Endothelial cell of umbilical vein (primary cell): ENCODE measurements at regions not wholly inside any gene's neighbourhood (a gene's known extent, or its start where the extent isn't known, plus 50 kb on each side); places are given as distances from the start of the nearest gene placed in this dataset.

Experiments
- BruUV-seq: library from RNA; stranded (reverse); fragments of 400-500 nt; replicated peaks from 2 replicates; lab custom pipeline; 2021; lab: Mats Ljungman, UMichigan
- CTCF ChIA-PET: fragments of 300-600, 350-600 bp; sonication (Branson Sonifier 250); formaldehyde crosslinking; loops from one replicate; lab custom pipeline; 2021; ENCODE audit warnings: antibody characterized with exemption, inconsistent platforms; lab: Charles Lee
- POLR2A ChIA-PET: fragments of 300-600, 350-600 bp; sonication (Branson Sonifier 250); formaldehyde crosslinking; loops from one replicate; lab custom pipeline; 2021; ENCODE audit warnings: antibody characterized with exemption, inconsistent platforms; lab: Charles Lee
- DNase-seq: peaks from one replicate; pipeline ENCODE4 v3.0.0-alpha.2; 2011; ENCODE audit warnings: low read depth, low spot score
- FAIRE-seq: peaks from 2 replicates; lab custom pipeline; 2011; peaks lifted over from hg19 to GRCh38; lab: Jason Lieb, UNC
- H2AFZ ChIP-seq: 2 replicates; pipeline ENCODE4 v1.6.0; 2012; ENCODE audit warnings: low read depth, low read length, control low read depth, inconsistent platforms
- H3K27ac ChIP-seq: 2 replicates; pipeline ENCODE4 v1.5.1; 2011; ENCODE audit warnings: low read depth, mild to moderate bottlenecking, control low read depth, low read length, moderate library complexity; ENCODE audit not compliant: insufficient read depth
- H3K27me3 ChIP-seq, 2 experiments: 2 replicates each; pipeline versions ENCODE4 v1.6.0 to v1.6.1; 2011; ENCODE audit warnings: low read length in 2 of 2, mixed read lengths in 1 of 2; ENCODE audit not compliant: control insufficient read depth in 2 of 2, insufficient read depth in 2 of 2
- H3K36me3 ChIP-seq, 2 experiments: 2 replicates in 1 of 2; 3 replicates in 1 of 2; pipeline ENCODE4 v1.5.1; 2011; ENCODE audit warnings: low read length in 2 of 2, mild to moderate bottlenecking in 1 of 2, moderate library complexity in 1 of 2; ENCODE audit not compliant: control insufficient read depth in 2 of 2, insufficient read depth in 2 of 2; ENCODE audit errors: extremely low read depth in 1 of 2
- H3K4me1 ChIP-seq: 3 replicates; pipeline ENCODE4 v1.5.1; 2011; ENCODE audit warnings: mild to moderate bottlenecking, low read length; ENCODE audit not compliant: control insufficient read depth, insufficient read depth; ENCODE audit errors: extremely low read depth
- H3K4me2 ChIP-seq: 2 replicates; pipeline ENCODE4 v1.6.1; 2011; ENCODE audit warnings: low read length, control low read depth, mixed read lengths; ENCODE audit not compliant: insufficient read depth
- H3K4me3 ChIP-seq, 3 experiments: fragments of 200-600 bp in 1 of 3; sonication (generic), shearing (Covaris generic) in 1 of 3; replicated peaks in 1 of 3; 2 replicates each; pipeline ENCODE4 v1.5.1; 2011 to 2016; ENCODE audit warnings: control low read depth in 3 of 3, low read length in 3 of 3, mild to moderate bottlenecking in 2 of 3, inconsistent platforms in 1 of 3, low read depth in 1 of 3, moderate library complexity in 1 of 3; ENCODE audit not compliant: insufficient read depth in 1 of 3
- H3K79me2 ChIP-seq: 2 replicates; pipeline ENCODE4 v1.6.0; 2012; ENCODE audit warnings: low read length, inconsistent platforms; ENCODE audit not compliant: control insufficient read depth, insufficient read depth
- H3K9ac ChIP-seq: replicated peaks from 2 replicates; pipeline ENCODE3; 2011; ENCODE audit warnings: low read length, control low read depth; ENCODE audit not compliant: insufficient read depth; ENCODE audit errors: extremely low read depth
- H3K9me1 ChIP-seq: replicated peaks from 3 replicates; pipeline ENCODE4 v1.6.0; 2011; ENCODE audit warnings: mild to moderate bottlenecking, low read length; ENCODE audit not compliant: control insufficient read depth, insufficient read depth; ENCODE audit errors: extremely low read depth
- H3K9me3 ChIP-seq: replicated peaks from 2 replicates; pipeline ENCODE4 v1.5.1; 2012; ENCODE audit warnings: low read length, inconsistent platforms; ENCODE audit not compliant: control insufficient read depth, insufficient read depth
- H4K20me1 ChIP-seq: replicated peaks from 2 replicates; pipeline ENCODE3; 2011; ENCODE audit warnings: mild to moderate bottlenecking, low read length; ENCODE audit not compliant: control insufficient read depth, insufficient read depth; ENCODE audit errors: extremely low read depth
- EZH2 ChIP-seq: IDR thresholded peaks from 2 replicates; pipeline ENCODE4 v1.6.1; 2012; ENCODE audit warnings: borderline replicate concordance, low read depth, mild to moderate bottlenecking, moderate library complexity, low read length, inconsistent platforms; ENCODE audit not compliant: severe bottlenecking
- FOS ChIP-seq: IDR thresholded peaks from 2 replicates; pipeline ENCODE4 v1.6.1; 2011; ENCODE audit warnings: mild to moderate bottlenecking, low read length, moderate library complexity, borderline replicate concordance; ENCODE audit not compliant: insufficient read depth
- GATA2 ChIP-seq: IDR thresholded peaks from 2 replicates; pipeline ENCODE4 v1.7.0; 2011; ENCODE audit warnings: low read depth, mild to moderate bottlenecking, moderate library complexity, mixed read lengths, low read length; ENCODE audit not compliant: insufficient read length, insufficient read depth
- JUN ChIP-seq: IDR thresholded peaks from 2 replicates; pipeline ENCODE4 v1.6.1; 2011; ENCODE audit warnings: borderline replicate concordance, low read depth; ENCODE audit not compliant: insufficient read length, insufficient read depth
- MYC ChIP-seq: IDR thresholded peaks from one replicate; pipeline ENCODE4 v1.6.1; 2011; ENCODE audit warnings: mild to moderate bottlenecking, low read depth, low read length
- POLR2A ChIP-seq: IDR thresholded peaks from 2 replicates; pipeline ENCODE4 v1.6.1; 2012; ENCODE audit warnings: low read depth, mild to moderate bottlenecking, control low read depth, low read length
- POLR2AphosphoS5 ChIP-seq: IDR thresholded peaks from 2 replicates; pipeline ENCODE4 v1.6.1; 2012; ENCODE audit warnings: low read depth, mild to moderate bottlenecking, control low read depth, low read length, moderate library complexity; ENCODE audit not compliant: insufficient read depth
- dilution Hi-C: fragments of 300-500 bp; cut with MboI; formaldehyde crosslinking; loops from one replicate; pipeline ENCODE4 v1.15.0; 2019; ENCODE audit warnings: low sequenced_read_pairs; ENCODE audit not compliant: extremely low pct_ligation_motif_present
- intact Hi-C: fragments of 100-400 bp; cut with micrococcal nuclease; formaldehyde crosslinking; loops from one replicate; pipeline ENCODE4 v1.10.0; 2022
- TF ChIP-seq, protein P1 (sequence below), 2 donors: IDR thresholded peaks; 1 replicate in 1 of 2; 2 replicates in 1 of 2; pipeline ENCODE4 v1.5.1; 2011; ENCODE audit warnings: low read length in 2 of 2, mild to moderate bottlenecking in 2 of 2, moderate library complexity in 2 of 2, control low read depth in 1 of 2, inconsistent platforms in 1 of 2, low read depth in 1 of 2; ENCODE audit not compliant: insufficient read depth in 1 of 2; ENCODE audit errors: extremely low read depth in 1 of 2
- TF ChIP-seq, protein P2 (sequence below): IDR thresholded peaks from 2 replicates; pipeline ENCODE4 v1.6.1; 2011; ENCODE audit not compliant: insufficient read depth, insufficient read length

DNA sequence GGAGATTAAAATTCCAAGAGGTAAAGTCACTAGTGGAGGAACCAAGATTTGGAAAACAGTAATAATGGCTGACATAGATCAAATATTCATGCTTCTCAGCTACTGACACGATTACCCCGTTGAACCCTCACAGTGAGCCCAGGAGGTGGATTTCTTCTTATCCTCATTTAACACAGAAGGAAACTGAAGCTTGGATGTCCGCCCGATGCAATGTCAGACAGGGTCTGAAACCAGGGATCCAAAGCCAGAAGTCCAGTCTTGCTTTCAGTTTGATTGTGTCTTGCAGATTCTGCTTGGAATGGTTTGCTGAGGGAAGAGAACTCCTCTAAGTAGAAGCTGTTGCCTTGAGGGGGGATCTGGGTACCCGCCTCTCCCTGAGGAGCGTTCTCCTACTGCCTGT, 404.7 kb downstream of the KCNRG start:
- H4K20me1 ChIP-seq: no peaks in the 10 kb centered on the region
- POLR2A ChIA-PET: no interaction called here
- H3K27ac ChIP-seq: no peak overlapping the region
- H3K9me1 ChIP-seq: no peaks in the 10 kb centered on the region
- H2AFZ ChIP-seq: no peak overlapping the region
- no peaks in the 10 kb centered on the region for H3K27me3 ChIP-seq
- FAIRE-seq (no peak), DNase-seq (no peak)
- H3K9me3 ChIP-seq: no peaks in the 10 kb centered on the region
- no peak for TF ChIP-seq FOS
- no peak for TF ChIP-seq MYC
- no peak for TF ChIP-seq EZH2
- TF ChIP-seq, protein P1, sequence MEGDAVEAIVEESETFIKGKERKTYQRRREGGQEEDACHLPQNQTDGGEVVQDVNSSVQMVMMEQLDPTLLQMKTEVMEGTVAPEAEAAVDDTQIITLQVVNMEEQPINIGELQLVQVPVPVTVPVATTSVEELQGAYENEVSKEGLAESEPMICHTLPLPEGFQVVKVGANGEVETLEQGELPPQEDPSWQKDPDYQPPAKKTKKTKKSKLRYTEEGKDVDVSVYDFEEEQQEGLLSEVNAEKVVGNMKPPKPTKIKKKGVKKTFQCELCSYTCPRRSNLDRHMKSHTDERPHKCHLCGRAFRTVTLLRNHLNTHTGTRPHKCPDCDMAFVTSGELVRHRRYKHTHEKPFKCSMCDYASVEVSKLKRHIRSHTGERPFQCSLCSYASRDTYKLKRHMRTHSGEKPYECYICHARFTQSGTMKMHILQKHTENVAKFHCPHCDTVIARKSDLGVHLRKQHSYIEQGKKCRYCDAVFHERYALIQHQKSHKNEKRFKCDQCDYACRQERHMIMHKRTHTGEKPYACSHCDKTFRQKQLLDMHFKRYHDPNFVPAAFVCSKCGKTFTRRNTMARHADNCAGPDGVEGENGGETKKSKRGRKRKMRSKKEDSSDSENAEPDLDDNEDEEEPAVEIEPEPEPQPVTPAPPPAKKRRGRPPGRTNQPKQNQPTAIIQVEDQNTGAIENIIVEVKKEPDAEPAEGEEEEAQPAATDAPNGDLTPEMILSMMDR (IDR thresholded peaks at IDR 0.05; ENCODE audit: extremely low read depth in 1 of 2, insufficient read depth in 1 of 2, low read depth in 1 of 2, low read length in 2 of 2): no peak
- TF ChIP-seq GATA2: no peak
- no peak for TF ChIP-seq JUN
- TF ChIP-seq, protein P2, sequence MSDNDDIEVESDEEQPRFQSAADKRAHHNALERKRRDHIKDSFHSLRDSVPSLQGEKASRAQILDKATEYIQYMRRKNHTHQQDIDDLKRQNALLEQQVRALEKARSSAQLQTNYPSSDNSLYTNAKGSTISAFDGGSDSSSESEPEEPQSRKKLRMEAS: no peak
- no peak for TF ChIP-seq POLR2A
- TF ChIP-seq POLR2AphosphoS5: no peak
- H3K4me3 ChIP-seq: no peak overlapping the region
- H3K79me2 ChIP-seq: no peaks in the 10 kb centered on the region
- no peaks in the 10 kb centered on the region for H3K36me3 ChIP-seq
- intact Hi-C loops: loop anchor here (2.0 to 5.0 kb wide), 2 partner anchors 213 to 337 kb away; no protein-coding TSS in a partner anchor
- no TSS peak for BruUV-seq
- no peak overlapping the region for H3K4me2 ChIP-seq
- peaks cover 19% of the 10 kb centered on the region for H3K4me1 ChIP-seq
- dilution Hi-C loops: no loop called here
- no peak overlapping the region for H3K9ac ChIP-seq
- CTCF ChIA-PET: interaction anchor here (0.9 to 1.5 kb wide), 3 partner anchors 9 to 34 kb away, joined by 3 to 4 read pairs (median 3); no protein-coding TSS in a partner anchor
